ENCODE measurements at regions not wholly inside any gene's neighbourhood (a gene's known extent, or its start where the extent isn't known, plus 50 kb on each side); places are given as distances from the start of the nearest gene placed in this dataset.

DNA sequence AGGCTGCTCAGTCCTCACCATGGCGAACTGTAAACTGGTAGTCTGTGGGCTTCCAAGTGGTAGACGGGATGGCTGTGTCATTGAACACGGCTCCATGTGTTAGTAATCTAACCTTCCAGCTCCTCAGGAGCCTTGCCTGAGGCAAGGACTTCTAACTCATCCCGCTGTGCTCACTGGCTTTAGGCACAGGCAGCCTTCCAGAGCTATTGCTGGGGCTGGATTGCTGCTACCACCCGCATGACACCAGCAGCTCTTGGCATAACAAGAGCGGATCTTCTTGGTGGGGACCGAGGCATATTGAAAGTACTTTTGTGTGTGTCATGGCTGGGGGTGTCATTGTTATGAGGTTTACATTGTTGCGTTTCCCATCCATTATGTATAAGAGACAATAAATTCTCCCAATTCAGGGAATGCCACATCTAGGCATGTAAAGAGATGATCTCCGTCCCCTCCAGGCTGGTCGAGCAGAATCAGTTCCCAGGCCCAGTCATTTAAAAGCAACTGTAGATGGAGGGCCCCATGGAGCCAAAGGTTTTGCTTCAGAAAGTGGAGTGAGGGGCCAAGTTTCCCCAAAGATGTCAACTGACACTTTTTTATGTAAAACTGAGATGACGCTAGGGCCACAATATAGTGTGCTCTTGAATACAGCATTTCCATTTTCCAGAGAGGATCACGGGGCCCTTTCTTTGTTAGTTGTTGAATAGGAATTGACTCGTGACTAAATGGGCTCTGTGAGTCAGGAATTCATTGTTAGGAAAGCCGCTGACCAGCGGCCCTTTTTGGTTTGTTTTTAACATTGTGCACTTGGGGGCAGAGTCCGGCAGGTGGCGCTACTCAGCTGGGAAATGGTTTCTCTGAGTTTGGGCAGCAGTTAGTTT, 759.5 kb downstream of the TAF11L14 start:
- no peaks in the 10 kb centered on the region for H3K27me3 ChIP-seq (ENCODE audit: control insufficient read depth, insufficient read depth, low read length)
- no peak overlapping the region for H3K27ac ChIP-seq (ENCODE audit: low read length)
- peaks cover 9% of the 10 kb centered on the region; the same call in 1 of the 2 replicates for H3K4me1 ChIP-seq (ENCODE audit: control insufficient read depth, insufficient read depth, low read length)
- ChIA-PET POLR2A (no interaction called here), CTCF (interaction anchor here (0.6 to 0.8 kb wide), 3 partner anchors 305 to 1211 kb away, joined by 3 to 4 read pairs (median 3); no protein-coding TSS in a partner anchor)
- intact Hi-C loops (cut with micrococcal nuclease; ENCODE audit: unreplicated experiment) = loop anchor here (1.0 kb wide), 1 partner anchor 304 kb away; no protein-coding TSS in a partner anchor
- TF ChIP-seq TCF7L2 (IDR thresholded peaks at IDR 0.05; ENCODE audit: low read depth, low read length) (no peak), REST (IDR thresholded peaks at IDR 0.05; ENCODE audit: insufficient read depth in 1 of 2, low read depth in 2 of 2, low read length in 1 of 2) (no peak), POLR2AphosphoS5 (IDR thresholded peaks at IDR 0.05; ENCODE audit: low read depth, low read length) (no peak), SIN3A (IDR thresholded peaks at IDR 0.05; ENCODE audit: borderline replicate concordance, insufficient read depth, low read depth, low read length) (no peak)
- TF ChIP-seq, protein P1, sequence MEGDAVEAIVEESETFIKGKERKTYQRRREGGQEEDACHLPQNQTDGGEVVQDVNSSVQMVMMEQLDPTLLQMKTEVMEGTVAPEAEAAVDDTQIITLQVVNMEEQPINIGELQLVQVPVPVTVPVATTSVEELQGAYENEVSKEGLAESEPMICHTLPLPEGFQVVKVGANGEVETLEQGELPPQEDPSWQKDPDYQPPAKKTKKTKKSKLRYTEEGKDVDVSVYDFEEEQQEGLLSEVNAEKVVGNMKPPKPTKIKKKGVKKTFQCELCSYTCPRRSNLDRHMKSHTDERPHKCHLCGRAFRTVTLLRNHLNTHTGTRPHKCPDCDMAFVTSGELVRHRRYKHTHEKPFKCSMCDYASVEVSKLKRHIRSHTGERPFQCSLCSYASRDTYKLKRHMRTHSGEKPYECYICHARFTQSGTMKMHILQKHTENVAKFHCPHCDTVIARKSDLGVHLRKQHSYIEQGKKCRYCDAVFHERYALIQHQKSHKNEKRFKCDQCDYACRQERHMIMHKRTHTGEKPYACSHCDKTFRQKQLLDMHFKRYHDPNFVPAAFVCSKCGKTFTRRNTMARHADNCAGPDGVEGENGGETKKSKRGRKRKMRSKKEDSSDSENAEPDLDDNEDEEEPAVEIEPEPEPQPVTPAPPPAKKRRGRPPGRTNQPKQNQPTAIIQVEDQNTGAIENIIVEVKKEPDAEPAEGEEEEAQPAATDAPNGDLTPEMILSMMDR (IDR thresholded peaks at IDR 0.05) = peak; percentile 91
- H3K9me3 ChIP-seq (ENCODE audit: control insufficient read depth, insufficient read depth, low read depth, low read length) = no peaks in the 10 kb centered on the region
- no TSS peak for BruUV-seq (replicated peaks)
- ATAC-seq (peak; percentile 81), DNase-seq (ENCODE audit: low read depth, low spot score) (peak; percentile 64)
- in situ Hi-C loops (cut with HindIII; ENCODE audit: low pct_unique_long_range_greater_than_20kb, low sequenced_read_pairs) = no loop called here
- no peak overlapping the region for H3K4me3 ChIP-seq (ENCODE audit: low read depth in 2 of 2, low read length in 2 of 2)
- no peaks in the 10 kb centered on the region for H3K36me3 ChIP-seq (ENCODE audit: control insufficient read depth, insufficient read depth, low read length)

- CTCF ChIA-PET = interaction anchor here (0.6 to 0.8 kb wide), 3 partner anchors 305 to 1211 kb away, joined by 3 to 4 read pairs (median 3); no protein-coding TSS in a partner anchor
- Histone ChIP-seq H3K4me3 (ENCODE audit: low read depth in 2 of 2, low read length in 2 of 2) (no peak overlapping the region), H3K27me3 (ENCODE audit: control insufficient read depth, insufficient read depth, low read length) (no peaks in the 10 kb centered on the region), H3K27ac (ENCODE audit: low read length) (no peak overlapping the region), H3K4me1 (ENCODE audit: control insufficient read depth, insufficient read depth, low read length) (peaks cover 9% of the 10 kb centered on the region; the same call in 1 of the 2 replicates), H3K9me3 (ENCODE audit: control insufficient read depth, insufficient read depth, low read depth, low read length) (no peaks in the 10 kb centered on the region), H3K36me3 (ENCODE audit: control insufficient read depth, insufficient read depth, low read length) (no peaks in the 10 kb centered on the region)
- in situ Hi-C loops (cut with HindIII; ENCODE audit: low pct_unique_long_range_greater_than_20kb, low sequenced_read_pairs) (no loop called here), intact Hi-C loops (cut with micrococcal nuclease; ENCODE audit: unreplicated experiment) (loop anchor here (1.0 kb wide), 1 partner anchor 304 kb away; no protein-coding TSS in a partner anchor)
- POLR2A ChIA-PET = no interaction called here
- ATAC-seq (no peak), DNase-seq (ENCODE audit: low read depth, low spot score) (no peak)
- TF ChIP-seq TCF7L2 (IDR thresholded peaks at IDR 0.05; ENCODE audit: low read depth, low read length) (no peak), POLR2AphosphoS5 (IDR thresholded peaks at IDR 0.05; ENCODE audit: low read depth, low read length) (no peak), REST (IDR thresholded peaks at IDR 0.05; ENCODE audit: insufficient read depth in 1 of 2, low read depth in 2 of 2, low read length in 1 of 2) (no peak)
- TF ChIP-seq, protein P1 (IDR thresholded peaks at IDR 0.05) = peak; percentile 66
- BruUV-seq (replicated peaks) = no TSS peak
Measured at GRCh38 chr5:18394443-18394804, 760.2 kb downstream of the TAF11L14 start.
